ENCODE measurements at regions not wholly inside any gene's neighbourhood (a gene's known extent, or its start where the extent isn't known, plus 50 kb on each side); places are given as distances from the start of the nearest gene placed in this dataset.

DNA sequence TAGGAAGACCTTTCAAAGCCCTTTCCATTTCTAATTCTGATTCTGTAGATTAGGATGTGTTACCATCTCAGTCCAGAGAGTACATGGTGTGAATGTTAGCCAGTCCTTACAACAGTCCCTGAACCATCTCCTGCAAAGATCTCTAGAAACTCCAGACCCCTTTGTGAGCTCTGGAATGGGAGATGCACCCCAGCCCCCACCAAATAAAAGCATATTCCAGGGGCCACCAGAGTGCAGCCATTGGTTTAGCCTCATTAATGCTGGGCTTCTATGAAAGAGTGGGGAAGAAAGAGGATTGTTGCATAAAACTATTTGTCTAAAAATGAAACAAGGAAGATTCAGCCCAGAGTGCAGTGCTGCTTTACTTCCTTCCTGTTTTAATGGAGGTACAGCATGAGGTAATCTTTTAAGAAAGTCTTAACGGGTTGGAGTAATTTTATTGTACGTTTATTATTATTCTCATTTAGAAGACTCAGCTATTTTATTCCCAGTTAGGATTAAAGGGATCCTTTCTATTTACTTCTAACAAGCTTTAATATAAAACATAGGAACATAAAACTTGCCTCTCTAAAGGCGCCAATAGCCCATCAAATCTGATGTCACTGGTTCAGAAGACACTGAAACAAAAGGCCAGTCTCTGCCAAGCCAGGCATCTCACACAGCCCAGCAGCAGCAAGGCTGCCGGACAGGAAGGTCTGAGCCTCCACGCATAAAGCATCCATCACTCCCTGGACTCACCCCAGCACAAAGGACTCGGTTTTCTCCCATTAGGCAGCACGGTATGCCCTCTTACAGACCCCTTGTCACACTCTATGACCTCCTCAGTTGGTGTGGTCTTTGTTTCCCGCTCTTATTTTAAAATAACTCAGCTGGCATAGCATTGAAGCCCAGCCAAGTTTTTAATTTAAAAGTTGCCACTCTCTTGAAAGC is 203.9 kb upstream of the BLID start:
- DNase-seq (ENCODE audit: low read depth in 2 of 2) = no peak

GRCh38 chr11:122319085-122319484 is 203.1 kb upstream of the BLID start:
- no peak for DNase-seq (ENCODE audit: low read depth in 2 of 2)

DNA sequence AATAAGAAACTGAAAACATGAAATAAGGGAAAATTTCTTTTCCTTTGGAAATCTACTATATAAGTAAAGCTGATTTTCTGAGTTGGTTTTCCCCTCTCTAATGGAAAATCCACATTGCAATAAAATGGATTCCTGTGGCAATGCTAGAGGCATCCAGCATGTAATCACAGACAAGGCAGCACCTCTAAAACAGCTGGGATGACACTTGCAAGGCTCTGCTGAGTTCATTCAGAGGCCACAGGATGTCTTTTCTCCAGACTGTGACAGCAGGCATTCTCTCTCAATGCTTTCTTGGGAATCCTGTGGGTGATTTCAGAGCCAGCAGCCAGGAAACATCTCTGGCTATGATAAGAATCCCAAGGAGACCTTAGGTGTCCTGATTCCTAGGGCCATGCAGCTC is 201.3 kb upstream of the BLID start:
- peak; percentile 61 to 64 for DNase-seq (ENCODE audit: low read depth in 2 of 2)

- DNase-seq (ENCODE audit: low read depth in 2 of 2) = no peak
Observed at GRCh38 chr11:122313581-122313980, 197.6 kb upstream of the BLID start.

DNA sequence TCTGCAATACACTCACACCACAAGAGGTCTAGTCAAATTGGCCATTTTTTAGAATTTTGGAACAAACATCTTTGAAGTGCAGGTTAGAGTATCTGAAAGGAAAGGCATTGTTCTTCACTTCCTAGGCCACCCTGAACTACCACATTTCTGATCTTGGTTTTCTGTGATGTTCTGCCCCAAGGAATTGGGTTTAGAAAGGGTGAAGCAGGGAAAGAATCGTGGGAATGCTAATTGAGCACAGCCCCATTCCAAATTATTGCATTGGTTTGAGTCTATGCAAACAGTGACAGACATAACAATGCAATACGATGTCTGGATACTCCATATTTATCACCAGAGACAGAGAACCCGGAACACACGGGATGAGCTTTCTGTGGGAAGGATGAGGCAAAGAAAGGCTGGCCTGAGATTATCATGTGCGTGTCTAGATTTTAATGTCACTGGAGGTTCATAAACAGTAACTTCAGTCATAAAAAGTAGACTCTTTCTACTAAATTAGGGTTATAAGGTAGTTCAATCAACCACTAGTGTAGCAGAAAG is 195.3 kb upstream of the BLID start:
- DNase-seq (ENCODE audit: low read depth in 2 of 2) = no peak

GRCh38 chr11:122310766-122311165 is 194.8 kb upstream of the BLID start:
- no peak for DNase-seq (ENCODE audit: low read depth in 2 of 2)

- DNase-seq (ENCODE audit: low read depth in 2 of 2) = no peak
Observed at GRCh38 chr11:122309262-122309925, 193.4 kb upstream of the BLID start.

GRCh38 chr11:122308226-122308625 is 192.2 kb upstream of the BLID start:
- no peak for DNase-seq (ENCODE audit: low read depth in 2 of 2)

DNA sequence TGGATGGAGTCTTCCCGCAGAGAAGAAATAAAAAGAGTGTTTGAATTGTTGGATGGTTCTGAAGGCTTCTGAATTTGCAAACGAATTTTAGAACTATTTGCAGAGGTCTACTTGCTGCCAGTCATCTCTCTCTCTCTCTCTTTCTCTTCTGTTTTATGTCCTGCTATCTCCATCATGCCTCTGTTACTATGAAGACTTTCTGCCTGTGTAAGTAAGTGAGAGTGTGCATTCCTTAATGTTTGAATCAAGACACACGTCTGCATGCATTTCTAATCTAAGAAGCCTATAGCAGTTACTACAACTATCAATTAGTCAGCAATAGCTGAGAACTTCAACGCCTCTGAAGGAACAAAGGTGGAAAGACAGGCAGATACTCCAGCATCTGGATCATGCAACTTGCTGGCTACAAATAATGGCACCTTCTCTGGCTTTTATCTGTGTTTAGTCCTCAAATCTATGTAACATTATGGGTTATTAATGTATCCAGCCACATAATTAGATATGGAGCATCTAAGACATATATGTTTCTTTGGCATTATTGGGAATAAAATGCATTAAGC is 191.5 kb upstream of the BLID start:
- DNase-seq (ENCODE audit: low read depth in 2 of 2) = no peak

DNA sequence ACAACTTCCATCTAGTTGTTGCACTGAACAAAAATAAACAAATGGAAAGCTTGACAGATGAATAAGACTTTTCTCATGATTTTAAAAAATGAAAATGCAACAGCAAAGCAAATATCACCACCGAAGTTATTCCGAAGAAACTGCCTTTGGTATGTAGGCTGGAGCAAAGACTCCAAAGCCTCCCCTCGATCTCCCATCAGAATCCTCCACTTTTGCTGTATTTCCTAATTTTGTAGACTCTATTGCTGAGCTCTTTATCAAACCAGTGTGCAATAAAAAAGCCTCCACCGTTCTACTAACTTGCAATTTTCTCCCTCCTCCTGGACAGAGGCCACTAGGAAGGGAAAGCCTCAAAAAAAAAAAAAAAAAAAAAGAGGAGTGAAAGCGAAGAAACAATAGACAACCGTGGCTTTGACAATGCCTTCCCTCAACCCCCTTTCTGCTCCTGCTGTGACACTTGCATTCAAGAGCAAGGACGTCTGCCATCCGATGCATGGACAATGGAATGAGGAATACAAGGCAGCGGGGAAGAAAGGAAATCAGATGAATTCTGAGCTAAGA is 190.9 kb upstream of the BLID start:
- DNase-seq (ENCODE audit: low read depth in 2 of 2) = no peak

DNA sequence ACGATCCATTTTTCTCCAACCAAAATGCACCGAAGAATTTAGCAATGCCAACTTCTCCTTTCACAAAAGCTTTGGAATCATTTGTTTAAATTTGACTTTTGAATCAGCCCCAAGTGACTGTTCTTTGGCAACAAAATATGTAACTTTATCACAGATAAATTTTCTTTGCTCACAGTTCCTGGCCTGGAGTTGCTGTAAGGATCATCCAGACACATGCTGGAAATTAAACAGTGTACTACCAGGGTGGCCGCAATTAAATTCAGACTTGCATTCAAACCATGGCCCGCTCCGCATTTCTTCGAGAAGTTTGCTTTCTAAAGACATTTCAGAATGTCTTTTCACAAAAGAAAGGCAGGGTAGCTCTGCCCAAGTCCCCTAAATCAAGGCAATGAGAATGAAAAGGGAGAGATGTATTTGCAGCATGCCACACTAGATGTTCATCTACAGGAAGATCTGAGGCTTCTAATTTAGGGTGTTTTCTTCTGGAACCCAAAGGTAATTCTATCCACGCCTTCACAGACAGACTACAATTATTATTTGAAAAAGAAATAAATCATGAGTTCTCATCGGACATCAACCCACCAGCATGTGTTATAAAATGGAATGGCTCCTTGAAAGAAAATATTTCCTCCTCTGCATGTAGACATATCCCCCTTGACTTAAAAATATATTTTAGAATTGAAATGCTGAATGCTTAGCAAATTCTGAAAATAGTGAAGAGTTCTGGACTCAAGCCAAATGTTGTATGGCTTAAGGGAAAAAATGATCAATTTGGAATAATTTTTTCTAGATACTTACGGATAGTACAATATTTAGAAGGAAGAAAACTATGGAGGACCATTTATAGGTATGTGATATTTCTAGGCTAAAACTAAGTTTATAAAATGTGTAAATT is 189.7 kb upstream of the BLID start:
- no peak for DNase-seq (ENCODE audit: low read depth in 2 of 2)

DNA sequence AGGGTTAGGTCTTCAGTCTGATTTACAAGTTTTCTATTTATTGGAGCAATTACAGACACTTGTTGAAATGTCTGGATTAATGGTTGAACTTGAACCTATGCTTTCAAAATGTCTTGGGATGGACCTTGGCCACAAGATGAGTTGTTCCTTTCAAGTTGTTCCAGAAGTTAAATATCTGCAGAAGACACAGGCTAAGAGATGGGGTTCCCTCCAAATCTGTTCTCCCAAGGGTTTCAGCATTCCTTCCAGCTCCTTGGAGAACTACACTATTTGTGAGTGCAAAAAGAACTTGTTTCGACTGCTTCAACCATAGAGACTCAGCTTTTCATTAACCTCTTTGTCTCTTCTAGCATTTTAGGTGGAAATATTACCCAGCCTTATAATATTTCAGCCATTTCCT is 189.0 kb upstream of the BLID start:
- no peak for DNase-seq (ENCODE audit: low read depth in 2 of 2)

DNA sequence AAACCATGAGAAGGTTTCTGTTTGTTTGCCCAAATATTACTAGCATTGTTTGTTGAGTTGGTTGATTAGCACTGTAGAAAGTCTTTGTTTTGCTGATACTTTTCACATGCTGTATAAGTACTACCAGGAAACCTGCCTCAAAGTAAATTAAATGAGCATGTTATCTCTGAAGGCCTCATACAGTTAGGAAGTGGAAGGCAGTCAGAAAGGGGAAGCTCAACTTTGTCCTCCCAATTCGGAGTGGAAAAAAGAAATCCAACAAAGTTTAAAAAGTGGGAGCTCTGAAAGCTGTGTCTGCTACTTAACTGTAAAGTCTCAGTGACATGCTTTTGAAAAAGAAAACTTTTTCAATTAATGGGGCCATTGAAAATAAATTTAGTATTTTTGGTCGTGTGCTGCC is 188.3 kb upstream of the BLID start:
- DNase-seq (ENCODE audit: low read depth in 2 of 2) = no peak

- no peak for DNase-seq (ENCODE audit: low read depth in 2 of 2)
Observed at GRCh38 chr11:122294041-122294440, 178.0 kb upstream of the BLID start.

- DNase-seq (ENCODE audit: low read depth in 2 of 2) = peak in 1 of 2 experiments; percentile 8
Observed at GRCh38 chr11:122293296-122294023, 177.4 kb upstream of the BLID start.

DNA sequence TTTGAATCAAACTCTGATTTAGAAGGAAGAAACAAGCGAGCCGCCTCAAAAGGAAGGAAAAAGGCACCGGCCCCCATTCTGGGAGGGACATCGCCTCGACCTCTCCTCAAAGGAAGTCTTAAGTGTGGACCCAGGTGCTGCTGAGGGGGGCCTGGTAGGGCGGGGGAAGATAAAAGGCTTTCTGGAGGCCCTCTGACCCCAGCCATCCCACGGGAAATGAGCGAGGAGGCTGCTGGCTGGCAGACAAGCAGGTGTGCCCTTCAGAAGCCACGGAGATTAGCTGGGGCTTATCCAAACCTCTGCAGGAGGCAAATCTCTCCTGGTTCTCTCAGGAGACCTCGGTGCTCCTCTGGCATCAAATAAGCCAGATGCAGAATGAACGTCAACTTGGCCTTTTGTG is 171.4 kb upstream of the BLID start:
- no peak for DNase-seq (ENCODE audit: low read depth in 2 of 2)

GRCh38 chr11:122285070-122285988 is 169.3 kb upstream of the BLID start:
- DNase-seq (ENCODE audit: low read depth in 2 of 2) = no peak

- no peak for DNase-seq (ENCODE audit: low read depth in 2 of 2)
Observed at GRCh38 chr11:122280870-122281269, 164.9 kb upstream of the BLID start.

- no peak for DNase-seq (ENCODE audit: low read depth in 2 of 2)
Observed at GRCh38 chr11:122279194-122279593, 163.2 kb upstream of the BLID start.

Measured in fibroblast of skin of left quadriceps (primary cell).